ENCODE measurements at regions not wholly inside any gene's neighbourhood (a gene's known extent, or its start where the extent isn't known, plus 50 kb on each side); places are given as distances from the start of the nearest gene placed in this dataset.

DNA sequence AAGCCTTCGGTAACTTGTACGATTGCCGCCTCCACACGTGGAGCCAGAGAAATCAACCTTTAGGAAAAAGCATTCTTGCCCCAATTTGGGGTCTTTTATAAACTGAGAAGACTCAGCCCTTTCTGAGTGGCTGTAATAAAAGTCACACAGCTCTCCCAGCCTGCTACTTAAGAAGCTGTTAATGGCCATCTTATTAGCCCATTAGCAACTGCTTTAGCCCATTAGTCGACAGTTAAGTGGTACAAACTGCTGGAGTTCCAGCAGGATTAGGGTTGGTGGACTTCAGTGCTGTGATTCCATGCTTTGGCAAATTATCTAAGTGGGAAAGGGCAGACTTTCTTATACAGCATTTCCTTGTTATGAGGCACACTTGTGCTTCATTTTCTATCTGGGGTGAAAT is 461.3 kb downstream of the RPS6KC1 start:
- TF ChIP-seq SUZ12 (IDR thresholded peaks at IDR 0.05) (no peak), CTBP1 (IDR thresholded peaks at IDR 0.05; ENCODE audit: borderline replicate concordance) (no peak), LEF1 (IDR thresholded peaks at IDR 0.05; ENCODE audit: borderline replicate concordance) (no peak)
